NCI-H2107 (cell line): ENCODE measurements at regions not wholly inside any gene's neighbourhood (a gene's known extent, or its start where the extent isn't known, plus 50 kb on each side); places are given as distances from the start of the nearest gene placed in this dataset.

Source experiments
- DNase-seq: peaks from one replicate; lab custom pipeline; 2025; lab: John Stamatoyannopoulos, UW

- no peak for DNase-seq
Measured at GRCh38 chr18:11320986-11321385, 171.6 kb upstream of the PIEZO2 start.

DNA sequence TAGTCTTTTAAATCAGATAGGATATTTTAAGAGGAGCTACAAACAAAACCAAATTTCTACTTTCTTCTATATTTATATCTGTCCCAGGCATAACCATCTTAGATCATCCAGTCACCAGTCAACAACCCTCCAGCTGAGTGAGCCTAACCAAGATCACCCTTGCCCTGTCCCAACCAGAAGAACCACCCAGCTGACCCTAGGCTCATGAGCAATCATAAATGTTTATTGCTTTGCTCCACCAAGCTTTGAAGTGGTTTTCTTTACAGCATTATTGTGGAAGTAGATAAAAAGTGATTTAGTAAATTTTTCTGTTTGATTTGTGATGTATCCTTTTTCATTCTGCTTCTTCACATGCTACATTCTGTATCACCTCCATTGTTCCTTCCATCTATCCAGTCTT is 167.2 kb upstream of the PIEZO2 start:
- no peak for DNase-seq

GRCh38 chr18:11310476-11311086 is 161.2 kb upstream of the PIEZO2 start:
- DNase-seq = no peak

DNA sequence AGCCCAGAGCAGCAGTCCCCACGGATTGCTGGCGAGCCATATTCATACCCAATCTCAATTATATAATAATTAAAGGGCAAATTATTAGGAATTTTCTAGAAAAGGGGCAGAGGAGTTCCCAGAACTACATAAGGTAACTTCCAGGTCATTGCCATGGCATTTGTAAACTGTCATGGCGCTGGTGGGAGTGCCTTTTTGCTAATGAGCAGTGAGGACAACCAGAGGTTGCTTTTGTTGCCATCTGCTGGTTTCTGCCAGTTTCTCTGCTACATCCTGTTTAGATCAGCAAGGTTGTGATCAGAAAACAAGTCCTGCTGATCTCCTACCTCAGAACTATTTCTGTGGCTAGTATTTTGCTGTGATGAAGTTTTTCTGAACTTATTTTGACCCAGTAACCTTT is 159.8 kb upstream of the PIEZO2 start:
- no peak for DNase-seq

- no peak for DNase-seq
Measured at GRCh38 chr18:11308499-11308898, 159.1 kb upstream of the PIEZO2 start.

DNA sequence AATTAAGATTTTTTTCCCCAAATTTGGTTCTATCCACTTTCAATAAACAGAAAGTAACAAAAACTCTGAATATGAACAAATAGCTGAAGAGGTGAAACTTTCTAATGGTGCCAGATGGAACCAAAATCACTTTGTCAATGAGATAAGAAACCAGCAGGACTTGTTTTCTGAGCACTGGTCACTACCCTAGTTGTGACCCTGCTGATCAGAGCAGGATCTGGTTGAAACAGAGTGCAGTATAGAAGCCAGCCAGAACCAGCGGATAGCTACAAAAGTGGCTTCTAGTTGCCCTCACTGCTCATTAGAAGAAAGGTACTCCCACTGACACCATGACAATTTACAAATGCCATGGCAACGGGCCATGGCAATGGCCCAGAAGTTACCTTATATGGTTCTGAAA is 158.3 kb upstream of the PIEZO2 start:
- DNase-seq = no peak

GRCh38 chr18:11305507-11305906 is 156.1 kb upstream of the PIEZO2 start:
- DNase-seq = no peak

GRCh38 chr18:11304928-11305327 is 155.6 kb upstream of the PIEZO2 start:
- no peak for DNase-seq

- DNase-seq = no peak
Measured at GRCh38 chr18:11296946-11297345, 147.6 kb upstream of the PIEZO2 start.

DNA sequence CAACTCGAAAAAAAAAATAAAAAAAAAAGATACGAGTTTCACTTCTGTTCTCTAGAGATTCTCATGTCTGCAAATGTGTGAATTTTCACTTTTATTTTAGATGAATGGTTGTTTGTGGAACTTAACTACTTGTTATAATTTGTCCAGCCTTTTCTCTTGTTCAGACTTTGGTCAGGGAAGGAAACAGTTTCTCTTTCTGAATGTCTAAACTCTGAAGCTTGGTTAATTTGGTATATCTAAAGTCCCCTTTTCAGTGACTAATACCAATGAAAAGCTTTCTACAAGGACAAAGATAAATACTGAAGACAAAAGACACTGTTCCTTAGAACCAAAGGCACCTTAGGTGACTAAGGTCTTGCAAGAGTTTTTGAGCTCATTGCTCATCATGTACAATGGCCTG is 144.4 kb upstream of the PIEZO2 start:
- no peak for DNase-seq

DNA sequence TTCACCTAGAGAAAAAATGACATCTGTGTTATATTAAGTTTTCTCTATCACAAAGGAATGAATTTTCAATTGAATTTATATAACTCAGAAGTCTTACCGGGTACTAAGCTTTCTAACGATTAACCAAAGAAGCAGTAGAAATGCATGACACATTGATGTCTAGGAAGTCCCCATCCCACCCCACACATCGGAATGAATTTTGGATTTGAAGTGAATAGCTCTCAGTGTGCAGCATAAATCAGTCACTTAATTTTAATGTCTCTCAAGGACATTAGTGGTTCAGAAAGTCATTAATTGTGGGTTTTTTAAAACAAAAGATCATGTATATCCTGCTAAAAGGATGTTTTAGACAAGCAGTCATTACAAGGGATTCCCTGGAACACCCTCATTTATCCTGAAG is 141.4 kb upstream of the PIEZO2 start:
- no peak for DNase-seq

GRCh38 chr18:11289248-11289647 is 139.9 kb upstream of the PIEZO2 start:
- no peak for DNase-seq

DNA sequence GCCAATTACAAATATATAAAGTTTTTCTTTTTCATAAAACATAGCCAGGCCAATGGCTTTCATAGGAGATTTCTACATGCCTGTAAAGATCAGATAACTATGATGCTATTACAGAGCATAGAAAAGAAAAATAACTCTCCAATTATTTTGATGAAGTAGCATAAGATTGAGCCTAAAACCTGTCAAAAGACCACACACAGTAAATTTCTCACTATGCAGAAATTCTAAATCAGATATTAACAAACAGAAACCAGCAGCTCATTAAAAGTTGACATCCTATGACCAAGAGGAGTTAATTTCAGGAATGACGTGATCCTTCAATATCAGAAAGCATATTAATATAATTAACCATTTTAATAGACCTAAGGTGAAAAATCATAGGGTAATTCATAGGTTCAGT is 139.0 kb upstream of the PIEZO2 start:
- no peak for DNase-seq

DNA sequence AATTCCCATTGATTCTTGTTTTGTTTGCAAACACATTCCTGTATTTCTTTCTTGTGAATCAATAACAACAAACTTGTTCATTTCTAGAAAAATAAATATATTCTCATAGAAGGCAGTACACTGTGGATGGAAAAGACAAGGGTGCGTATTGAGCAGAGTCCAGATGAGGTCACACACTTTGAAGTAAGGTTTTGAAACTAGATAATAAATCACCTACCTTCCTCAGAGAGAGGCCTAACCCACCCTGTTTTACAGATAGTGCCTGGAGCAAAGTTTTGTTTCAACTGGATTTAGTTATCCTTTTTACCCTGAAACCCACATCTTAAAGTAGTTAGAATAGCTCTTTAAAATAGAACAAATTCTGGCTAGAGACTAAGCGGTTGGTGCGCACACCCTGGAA is 137.1 kb upstream of the PIEZO2 start:
- DNase-seq = no peak

DNA sequence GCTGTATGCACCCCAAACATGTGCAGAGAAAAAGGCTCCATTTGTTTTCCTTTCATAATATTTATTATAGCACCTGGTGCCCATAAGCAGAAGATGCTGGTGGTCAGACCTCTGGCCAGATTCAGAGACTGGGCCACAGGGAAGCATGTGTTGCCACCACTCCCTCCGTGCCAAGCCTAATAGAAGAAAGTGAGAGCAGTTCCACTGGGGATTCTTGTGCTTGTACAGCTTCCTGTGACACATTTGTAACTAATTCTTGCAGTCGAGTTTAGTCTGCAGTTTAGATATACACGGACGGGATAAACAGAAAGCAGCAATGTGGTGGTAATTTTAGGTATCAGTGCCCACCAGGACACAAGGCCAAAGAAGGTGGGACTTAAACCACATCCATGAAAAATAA is 135.4 kb upstream of the PIEZO2 start:
- no peak for DNase-seq

DNA sequence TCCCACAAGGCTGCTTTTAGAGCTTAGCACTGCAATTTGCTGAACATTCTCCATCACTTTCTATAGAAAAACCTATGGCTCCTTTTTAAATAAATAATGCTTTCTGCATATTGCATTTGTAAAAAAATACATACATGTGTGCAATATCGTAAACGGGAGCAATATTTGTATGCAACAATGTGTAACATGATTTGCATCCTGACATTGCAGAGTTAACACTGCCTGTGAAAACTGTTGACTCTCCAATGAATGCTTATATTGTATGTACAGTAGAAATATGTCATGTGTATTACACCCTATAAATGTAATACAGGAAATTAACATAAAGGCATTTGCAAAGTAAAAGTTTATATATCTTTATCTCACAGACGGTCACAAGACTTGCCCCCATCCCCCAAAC is 135.0 kb upstream of the PIEZO2 start:
- DNase-seq = no peak

DNA sequence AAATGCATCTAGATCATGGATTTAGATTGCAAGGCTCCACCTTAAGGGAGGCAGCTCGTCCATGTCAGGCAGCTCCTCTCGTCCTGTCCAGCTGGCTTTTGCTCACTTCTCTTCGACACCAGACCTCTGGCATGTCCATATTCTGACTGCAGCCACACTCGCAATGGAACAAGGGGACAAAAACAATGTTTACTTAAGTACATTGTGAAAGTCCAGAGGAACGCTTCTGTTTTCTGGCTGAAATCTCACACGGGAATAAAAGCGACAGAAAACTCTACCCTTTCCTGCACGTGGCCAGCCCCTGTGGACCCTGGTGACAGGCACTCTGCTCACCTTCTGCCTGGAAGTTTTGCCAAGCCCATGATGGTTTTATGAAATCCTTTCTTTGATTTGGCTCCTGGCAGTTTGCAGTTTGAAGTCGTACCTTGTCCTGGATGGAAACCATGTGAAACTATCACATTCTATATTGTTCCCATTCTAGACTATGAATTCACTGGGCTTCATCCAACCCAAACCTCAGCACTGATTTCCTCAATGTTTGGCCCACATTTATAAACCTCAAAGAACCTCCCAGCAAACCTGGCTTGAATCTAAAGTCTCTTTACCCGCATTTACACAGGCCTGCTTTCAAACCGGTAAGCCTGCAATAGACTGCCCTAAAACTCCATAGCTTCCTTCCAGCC is 134.3 kb upstream of the PIEZO2 start:
- DNase-seq = no peak

DNA sequence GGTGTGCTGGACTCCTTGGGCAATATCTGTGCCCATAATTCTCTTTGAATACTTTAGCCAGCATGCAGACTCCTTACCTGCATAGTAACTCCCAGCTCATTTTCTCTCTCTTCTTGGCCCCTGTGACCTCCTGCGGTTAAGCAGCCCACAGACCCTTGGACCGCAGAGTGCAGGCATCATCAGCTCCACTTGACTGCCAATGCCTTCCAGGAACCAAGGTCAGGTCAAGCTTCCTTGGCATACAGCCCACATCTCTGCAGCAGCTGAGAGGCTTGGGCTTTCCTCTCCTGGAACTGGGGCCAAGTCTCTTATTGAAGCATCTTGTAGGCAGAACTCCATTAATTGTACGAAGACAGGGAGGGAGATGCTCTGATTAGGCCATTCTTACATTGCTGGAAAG is 130.1 kb upstream of the PIEZO2 start:
- no peak for DNase-seq

- DNase-seq = no peak
Measured at GRCh38 chr18:11276678-11277077, 127.3 kb upstream of the PIEZO2 start.

DNA sequence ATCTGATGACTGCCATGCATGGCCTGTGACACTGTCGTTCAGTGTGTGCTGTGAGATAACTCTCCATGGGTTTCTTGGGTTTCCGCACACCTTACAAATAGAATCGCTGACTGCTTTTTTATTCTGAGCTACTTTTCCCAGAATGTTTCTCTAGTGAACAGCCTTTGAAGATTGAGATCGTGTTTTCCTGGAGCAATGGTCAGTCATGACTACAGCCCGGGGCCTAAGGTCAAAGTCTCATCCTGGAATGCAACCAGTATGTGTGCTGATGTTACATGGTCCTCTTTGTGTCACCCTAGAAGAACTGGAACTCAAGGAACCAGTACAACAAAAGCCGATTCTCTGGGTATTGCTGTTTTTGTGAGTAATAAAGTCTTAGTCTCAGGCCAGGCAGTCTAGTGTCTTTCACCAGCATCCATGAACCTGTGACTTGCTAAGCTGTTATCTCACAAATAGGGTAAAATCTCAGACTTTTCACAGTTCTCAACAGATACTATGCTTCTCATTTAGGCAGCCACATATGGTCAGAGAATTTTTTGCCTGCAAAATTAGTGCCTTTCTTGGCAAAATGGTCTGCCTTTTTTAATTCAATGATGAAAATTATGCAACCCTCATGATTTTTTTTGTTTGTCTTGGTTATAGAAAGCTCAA is 124.9 kb upstream of the PIEZO2 start:
- no peak for DNase-seq

DNA sequence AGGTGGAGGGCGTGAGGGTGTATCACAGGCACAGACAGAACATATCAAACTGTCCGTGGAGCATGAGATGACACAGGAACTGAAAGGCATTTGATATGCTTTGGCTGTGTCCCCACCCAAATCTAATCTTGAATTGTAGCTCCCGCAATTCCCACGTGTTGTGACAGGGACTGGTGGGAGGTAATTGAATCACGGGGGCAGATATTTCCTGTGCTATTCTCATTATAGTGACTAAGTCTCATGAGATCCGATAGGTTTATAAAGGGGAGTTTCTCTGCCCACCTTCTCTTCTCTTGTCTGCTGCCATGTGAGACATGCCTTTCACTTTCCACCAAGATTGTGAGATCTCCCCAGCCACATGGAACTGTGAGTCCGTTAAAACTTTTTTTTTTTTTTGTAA is 123.1 kb upstream of the PIEZO2 start:
- no peak for DNase-seq

DNA sequence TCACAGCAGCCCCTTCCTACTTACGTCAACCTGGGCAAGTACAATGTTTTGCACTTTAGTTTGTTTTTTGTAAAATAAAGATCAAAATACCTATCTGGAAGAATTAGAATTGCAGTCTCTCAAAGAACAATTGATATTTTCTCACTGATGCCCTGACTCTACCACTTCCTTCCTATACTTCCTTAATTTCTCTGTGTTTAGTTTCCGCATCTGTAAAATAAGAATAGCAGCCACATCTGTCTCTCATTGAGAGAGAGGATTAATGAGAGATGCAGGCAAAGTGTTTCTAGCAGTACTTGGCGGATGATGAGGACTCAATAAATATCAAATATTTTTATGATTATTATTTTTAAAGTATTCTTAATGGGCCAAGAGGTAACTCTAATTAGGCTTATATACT is 122.6 kb upstream of the PIEZO2 start:
- no peak for DNase-seq

DNA sequence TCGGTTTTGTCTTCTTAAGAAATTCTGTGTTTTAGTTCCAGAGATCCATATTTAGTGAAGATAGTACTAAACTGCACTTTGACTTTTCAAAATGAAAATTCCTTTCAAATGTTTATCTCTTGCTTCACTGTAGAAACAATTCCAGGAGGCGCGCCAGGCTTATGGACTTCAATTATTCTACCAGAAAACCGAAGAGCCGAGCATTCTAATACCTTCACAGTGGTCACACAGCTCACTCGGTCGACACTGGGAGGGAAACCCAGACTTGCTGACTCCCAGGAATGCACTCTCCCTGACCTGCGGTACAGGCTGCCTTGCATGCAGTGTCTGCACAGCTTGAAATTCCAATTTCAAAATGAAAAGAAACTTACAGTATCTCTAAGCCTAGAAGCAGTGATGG is 119.9 kb upstream of the PIEZO2 start:
- no peak for DNase-seq

DNA sequence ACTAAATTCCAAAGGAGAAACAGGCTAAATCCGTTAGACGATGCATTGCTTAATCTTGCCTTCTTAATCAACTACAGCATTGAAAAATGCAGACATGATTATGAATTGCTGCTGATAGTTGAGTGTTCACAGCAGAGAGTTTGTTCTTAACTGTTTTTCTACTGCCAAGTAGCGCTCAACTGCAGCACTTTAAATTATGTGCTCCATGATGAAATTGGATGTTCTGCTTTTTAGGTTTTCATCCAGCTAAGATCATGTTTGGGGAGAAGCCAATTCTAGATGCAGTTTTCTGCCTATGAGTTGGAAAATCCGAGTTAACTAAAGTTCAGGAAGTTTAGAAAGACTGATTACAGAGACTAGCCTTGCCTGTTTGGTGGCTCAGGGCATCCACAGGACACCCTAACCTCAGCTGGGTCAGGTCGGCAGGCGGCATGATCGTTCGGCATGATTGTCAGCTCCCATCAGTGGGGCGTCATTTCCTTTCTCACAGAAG is 119.4 kb upstream of the PIEZO2 start:
- DNase-seq = no peak
